HG03196 (cell line): ENCODE measurements at regions not wholly inside any gene's neighbourhood (a gene's known extent, or its start where the extent isn't known, plus 50 kb on each side); places are given as distances from the start of the nearest gene placed in this dataset.
"Not testable (repeated sequence)": the region's sequence is repeated elsewhere in the genome, so short reads cannot be mapped to it uniquely, and the experiment has no call there.

Source experiments
- ATAC-seq: cut with Tn5 transposase; IDR thresholded peaks from one replicate; pipeline ENCODE4 v1.9.1; 2021; ENCODE audit not compliant: unreplicated experiment

- no peak for ATAC-seq
These were observed 280.8 kb downstream of the SOX4 start for GRCh38 chr6:21874372-21874771.

- ATAC-seq = not testable (repeated sequence)
These were observed 283.5 kb downstream of the SOX4 start for GRCh38 chr6:21877037-21877436.

GRCh38 chr6:21880249-21880648 is 286.7 kb downstream of the SOX4 start:
- not testable (repeated sequence) for ATAC-seq

- ATAC-seq = no peak
These were observed 288.5 kb downstream of the SOX4 start for GRCh38 chr6:21881969-21882465.

DNA sequence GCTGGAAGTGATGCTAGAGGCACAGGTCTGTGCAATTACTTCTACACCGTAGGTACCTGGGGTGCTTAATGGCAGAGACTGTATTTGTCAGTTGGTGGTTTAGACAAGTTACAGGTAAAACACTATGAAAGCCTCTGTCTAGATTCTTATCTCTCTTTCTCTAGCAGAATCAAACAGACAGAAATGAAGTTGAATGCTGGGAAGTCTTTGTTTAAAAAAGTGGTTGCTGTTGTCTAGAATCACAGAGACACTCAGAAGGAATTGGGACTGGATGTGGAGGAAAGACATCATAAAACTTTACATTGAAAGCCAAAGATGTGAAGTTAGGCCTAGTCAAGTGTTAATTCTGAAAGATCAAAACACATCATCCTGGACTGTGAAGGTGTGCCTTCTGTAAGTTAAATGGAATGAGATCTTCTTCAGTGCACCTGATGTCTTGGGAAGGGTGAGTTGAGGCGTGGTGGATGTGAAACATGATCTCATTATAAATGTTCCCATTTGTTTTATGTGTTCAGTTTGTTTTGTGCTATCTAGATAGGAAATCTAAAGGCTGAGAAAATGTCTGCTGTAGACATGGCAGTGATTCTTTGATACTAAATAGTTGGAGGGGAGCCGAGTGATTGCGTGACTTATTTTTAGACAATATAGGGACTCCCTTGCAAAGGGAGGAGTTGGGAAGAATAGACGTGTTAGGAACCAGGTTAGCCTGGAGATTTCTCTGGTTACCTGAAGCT is 290.2 kb downstream of the SOX4 start:
- ATAC-seq = no peak

GRCh38 chr6:21885111-21885510 is 291.6 kb downstream of the SOX4 start:
- ATAC-seq = no peak

GRCh38 chr6:21885532-21886114 is 292.1 kb downstream of the SOX4 start:
- ATAC-seq = no peak

- no peak for ATAC-seq
These were observed 293.1 kb downstream of the SOX4 start for GRCh38 chr6:21886542-21887151.

- no peak for ATAC-seq
These were observed 294.0 kb downstream of the SOX4 start for GRCh38 chr6:21887231-21888185.

- ATAC-seq = no peak
These were observed 297.5 kb downstream of the SOX4 start for GRCh38 chr6:21891080-21891479.

- no peak for ATAC-seq
These were observed 300.2 kb downstream of the SOX4 start for GRCh38 chr6:21893793-21894192.

GRCh38 chr6:21895555-21895954 is 302.0 kb downstream of the SOX4 start:
- ATAC-seq = no peak

- no peak for ATAC-seq
These were observed 304.7 kb downstream of the SOX4 start for GRCh38 chr6:21898107-21898796.

DNA sequence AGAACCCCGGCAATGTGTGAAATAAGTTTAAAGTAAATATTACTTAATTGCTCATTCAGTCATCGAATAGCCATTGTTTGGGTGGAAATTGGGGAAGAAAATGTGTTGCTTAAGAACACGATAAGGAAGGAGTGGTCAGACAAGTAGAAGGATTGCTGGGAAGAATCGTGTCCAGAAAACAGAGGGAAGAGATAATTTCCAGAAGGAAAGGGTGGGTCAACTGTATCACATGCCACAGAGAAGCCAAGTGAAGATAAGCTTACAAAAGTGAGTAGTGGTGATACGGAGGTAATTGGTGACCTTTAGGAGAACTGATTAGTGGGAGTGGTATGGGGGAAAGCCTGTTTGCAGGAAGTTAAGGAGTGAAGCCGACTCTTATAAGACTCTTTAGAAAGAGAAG is 306.2 kb downstream of the SOX4 start:
- ATAC-seq = no peak

DNA sequence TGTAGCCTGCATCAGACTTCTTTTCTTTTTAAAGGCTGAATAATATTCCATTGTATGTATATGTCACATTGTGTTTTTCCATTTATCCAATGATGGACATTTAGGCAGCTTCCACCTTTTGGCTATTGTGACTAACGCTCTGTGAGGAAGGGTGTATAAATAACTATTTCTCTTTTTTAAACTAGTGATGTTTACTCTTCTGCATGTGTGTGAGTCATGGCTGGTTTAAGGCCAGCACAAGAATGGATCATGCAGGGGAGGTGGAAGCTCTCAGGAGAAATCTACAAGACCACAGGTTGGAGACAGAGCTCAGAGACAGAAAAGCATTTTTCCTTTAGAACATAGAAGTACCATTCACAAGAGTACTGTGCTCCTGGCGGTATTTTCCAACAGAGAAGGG is 307.2 kb downstream of the SOX4 start:
- no peak for ATAC-seq

DNA sequence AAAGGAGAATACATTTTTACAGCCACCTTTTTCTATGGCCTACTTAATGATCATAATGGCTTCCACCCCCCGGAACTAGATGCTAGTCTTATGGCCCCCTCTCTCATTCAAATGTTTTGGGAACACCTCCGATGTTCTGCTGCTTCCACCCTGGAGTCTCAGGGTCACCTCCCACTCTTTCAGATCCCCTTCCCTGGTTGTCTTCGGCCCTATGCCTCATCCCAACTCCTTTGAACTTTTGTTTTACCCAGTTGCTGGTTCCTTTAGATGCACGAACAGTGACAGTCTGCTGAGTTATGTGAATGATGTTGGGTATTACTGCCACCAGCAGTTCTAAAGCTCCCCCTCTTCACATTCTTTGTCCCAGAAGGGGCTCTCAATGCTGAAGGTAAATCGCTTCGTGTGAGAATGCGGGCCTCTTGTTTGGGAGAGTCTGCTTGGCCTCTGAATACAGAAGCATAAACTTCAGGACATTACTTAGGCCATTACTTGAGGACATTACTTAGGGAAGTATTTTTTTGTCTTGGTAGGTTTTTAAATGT is 309.1 kb downstream of the SOX4 start:
- no peak for ATAC-seq

- ATAC-seq = no peak
These were observed 312.0 kb downstream of the SOX4 start for GRCh38 chr6:21905531-21905930.

GRCh38 chr6:21906826-21907225 is 313.3 kb downstream of the SOX4 start:
- ATAC-seq = no peak

DNA sequence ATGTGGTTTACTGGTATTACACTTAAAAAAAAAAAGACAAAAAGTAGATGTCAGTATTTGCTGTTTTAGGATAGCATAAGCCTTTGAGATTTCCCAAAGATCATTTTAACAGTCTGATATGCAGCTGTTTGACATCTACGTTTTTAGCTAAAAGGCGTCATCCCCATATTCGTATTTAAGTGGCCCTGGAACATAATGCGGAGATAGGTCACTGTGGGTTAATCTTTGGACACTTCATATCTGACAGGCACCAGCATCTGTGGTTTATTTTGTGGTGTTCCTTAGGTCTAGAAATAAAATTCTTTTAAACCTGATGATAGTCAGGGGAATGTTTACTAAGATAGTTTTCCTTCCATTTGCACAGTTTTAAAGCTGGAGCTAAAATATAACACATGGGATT is 313.7 kb downstream of the SOX4 start:
- ATAC-seq = no peak

- no peak for ATAC-seq
These were observed 314.8 kb downstream of the SOX4 start for GRCh38 chr6:21908161-21908848.
